ENCODE measurements at regions not wholly inside any gene's neighbourhood (a gene's known extent, or its start where the extent isn't known, plus 50 kb on each side); places are given as distances from the start of the nearest gene placed in this dataset.

DNA sequence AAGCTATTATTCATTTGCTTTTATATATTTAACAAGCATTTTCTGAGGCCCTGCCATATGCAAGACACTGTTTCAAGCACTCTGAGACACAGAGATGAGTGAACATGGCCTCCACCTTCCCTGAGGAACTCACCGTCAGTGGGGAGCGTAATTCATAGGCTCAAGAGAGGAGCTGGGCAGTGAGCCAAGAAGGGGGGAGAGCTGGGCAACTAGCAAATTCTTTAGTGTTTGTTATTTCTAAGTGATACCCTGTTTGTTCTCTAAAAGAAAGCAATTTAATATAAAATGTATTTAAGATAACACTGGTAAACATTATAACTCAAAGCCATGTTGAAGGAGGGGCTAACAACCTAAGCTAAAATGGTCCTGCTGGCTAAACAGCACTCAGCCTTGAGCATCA is 119.2 kb upstream of the NGF start:
- H4K8ac ChIP-seq (ENCODE audit: low read length), result no peak overlapping the region
- H3K18ac ChIP-seq (ENCODE audit: low read depth in 1 of 2, low read length in 2 of 2), result no peak overlapping the region
- H2BK120ac ChIP-seq (ENCODE audit: low read depth, low read length), result no peak overlapping the region
- H3K23ac ChIP-seq (ENCODE audit: low read length in 2 of 2), result no peak overlapping the region
- H2AFZ ChIP-seq (ENCODE audit: low read depth, low read length), result no peak overlapping the region
- H3K27ac ChIP-seq (ENCODE audit: low read length, poor library complexity, severe bottlenecking), result no peak overlapping the region
- H3K36me3 ChIP-seq (ENCODE audit: control insufficient read depth in 1 of 2, insufficient read depth in 2 of 2, low read depth in 1 of 2, low read length in 2 of 2), result no peaks in the 10 kb centered on the region
- H3K79me1 ChIP-seq (replicated peaks; ENCODE audit: low read length, poor library complexity, severe bottlenecking), result no peaks in the 10 kb centered on the region
- no peaks in the 10 kb centered on the region for H3K9me3 ChIP-seq (ENCODE audit: control insufficient read depth, low read length)
- no peaks in the 10 kb centered on the region for H3K27me3 ChIP-seq (ENCODE audit: control insufficient read depth in 1 of 2, insufficient read depth in 1 of 2, low read length in 2 of 2)
- no peak overlapping the region for H2BK5ac ChIP-seq (ENCODE audit: low read depth, low read length, poor library complexity, severe bottlenecking)
- no peak overlapping the region for H2AK5ac ChIP-seq (ENCODE audit: low read length, severe bottlenecking)
- no peak overlapping the region for H3K14ac ChIP-seq (ENCODE audit: low read length in 2 of 2)
- no peak overlapping the region for H3K4ac ChIP-seq (ENCODE audit: low read depth in 1 of 2, low read length in 2 of 2)
- no peak overlapping the region for H4K91ac ChIP-seq (ENCODE audit: low read length)
- no peak overlapping the region for H3K9ac ChIP-seq (ENCODE audit: low read length)
- no peak overlapping the region for H2BK15ac ChIP-seq (ENCODE audit: low read depth, poor library complexity, severe bottlenecking)
- peaks cover 5% of the 10 kb centered on the region for H3K4me1 ChIP-seq (ENCODE audit: control insufficient read depth, insufficient read depth, low read depth, low read length)
- H3K4me2 ChIP-seq (ENCODE audit: low read length, poor library complexity, severe bottlenecking), result no peak overlapping the region
- DNase-seq, result no peak
- H3K4me3 ChIP-seq (ENCODE audit: insufficient read depth in 1 of 2, low read depth in 1 of 2, low read length in 2 of 2), result no peak overlapping the region
- H2BK12ac ChIP-seq (ENCODE audit: low read length in 2 of 2), result no peak overlapping the region
- 54% methylated on average over 2 of the region's 2 CpGs for WGBS

DNA sequence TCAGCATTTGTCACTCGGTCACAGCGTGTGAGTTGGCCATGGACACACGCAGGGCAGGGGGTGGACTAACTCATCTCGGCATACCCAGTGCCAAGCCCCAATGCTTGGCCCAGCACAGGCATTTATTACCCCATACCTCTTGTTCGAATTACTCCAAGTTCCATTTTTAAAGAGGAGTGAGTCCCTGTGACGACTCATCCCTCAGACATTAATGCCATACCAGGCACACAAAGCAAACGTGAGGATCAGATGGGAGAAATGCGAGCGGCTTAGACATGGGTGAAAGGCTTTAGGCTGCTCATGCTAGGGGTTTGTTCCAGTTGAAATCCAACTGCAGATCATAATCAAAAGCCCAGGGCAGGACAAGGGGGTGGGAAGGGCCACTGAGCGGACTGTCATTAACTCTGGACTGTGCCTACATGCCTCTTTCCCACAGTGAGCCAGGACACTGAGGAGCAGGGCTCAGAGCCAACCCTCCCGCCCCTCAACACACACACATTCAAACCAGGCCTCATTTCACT is 118.5 kb upstream of the NGF start:
- no peaks in the 10 kb centered on the region for H3K27me3 ChIP-seq (ENCODE audit: control insufficient read depth in 1 of 2, insufficient read depth in 1 of 2, low read length in 2 of 2)
- H3K4me2 ChIP-seq (ENCODE audit: low read length, poor library complexity, severe bottlenecking), result no peak overlapping the region
- whole genome bisulfite sequencing, result 89% methylated on average over 10 of the region's 11 CpGs
- H2AK5ac ChIP-seq (ENCODE audit: low read length, severe bottlenecking), result no peak overlapping the region
- no peak overlapping the region for H3K9ac ChIP-seq (ENCODE audit: low read length)
- no peak for DNase-seq
- no peak overlapping the region for H2BK5ac ChIP-seq (ENCODE audit: low read depth, low read length, poor library complexity, severe bottlenecking)
- H3K36me3 ChIP-seq (ENCODE audit: control insufficient read depth in 1 of 2, insufficient read depth in 2 of 2, low read depth in 1 of 2, low read length in 2 of 2), result no peaks in the 10 kb centered on the region
- H3K9me3 ChIP-seq (ENCODE audit: control insufficient read depth, low read length), result no peaks in the 10 kb centered on the region
- H3K79me1 ChIP-seq (replicated peaks; ENCODE audit: low read length, poor library complexity, severe bottlenecking), result no peaks in the 10 kb centered on the region
- no peak overlapping the region for H3K4ac ChIP-seq (ENCODE audit: low read depth in 1 of 2, low read length in 2 of 2)
- H2BK12ac ChIP-seq (ENCODE audit: low read length in 2 of 2), result no peak overlapping the region
- H2AFZ ChIP-seq (ENCODE audit: low read depth, low read length), result no peak overlapping the region
- no peak overlapping the region for H3K4me3 ChIP-seq (ENCODE audit: insufficient read depth in 1 of 2, low read depth in 1 of 2, low read length in 2 of 2)
- no peak overlapping the region for H3K27ac ChIP-seq (ENCODE audit: low read length, poor library complexity, severe bottlenecking)
- peak overlapping the region in 1 of 2 experiments; percentile 80 for H3K14ac ChIP-seq (ENCODE audit: low read length in 2 of 2)
- no peak overlapping the region for H2BK120ac ChIP-seq (ENCODE audit: low read depth, low read length)
- H3K18ac ChIP-seq (ENCODE audit: low read depth in 1 of 2, low read length in 2 of 2), result no peak overlapping the region
- no peak overlapping the region for H4K8ac ChIP-seq (ENCODE audit: low read length)
- no peak overlapping the region for H2BK15ac ChIP-seq (ENCODE audit: low read depth, poor library complexity, severe bottlenecking)
- H3K23ac ChIP-seq (ENCODE audit: low read length in 2 of 2), result no peak overlapping the region
- H4K91ac ChIP-seq (ENCODE audit: low read length), result no peak overlapping the region
- peaks cover 5% of the 10 kb centered on the region for H3K4me1 ChIP-seq (ENCODE audit: control insufficient read depth, insufficient read depth, low read depth, low read length)

DNA sequence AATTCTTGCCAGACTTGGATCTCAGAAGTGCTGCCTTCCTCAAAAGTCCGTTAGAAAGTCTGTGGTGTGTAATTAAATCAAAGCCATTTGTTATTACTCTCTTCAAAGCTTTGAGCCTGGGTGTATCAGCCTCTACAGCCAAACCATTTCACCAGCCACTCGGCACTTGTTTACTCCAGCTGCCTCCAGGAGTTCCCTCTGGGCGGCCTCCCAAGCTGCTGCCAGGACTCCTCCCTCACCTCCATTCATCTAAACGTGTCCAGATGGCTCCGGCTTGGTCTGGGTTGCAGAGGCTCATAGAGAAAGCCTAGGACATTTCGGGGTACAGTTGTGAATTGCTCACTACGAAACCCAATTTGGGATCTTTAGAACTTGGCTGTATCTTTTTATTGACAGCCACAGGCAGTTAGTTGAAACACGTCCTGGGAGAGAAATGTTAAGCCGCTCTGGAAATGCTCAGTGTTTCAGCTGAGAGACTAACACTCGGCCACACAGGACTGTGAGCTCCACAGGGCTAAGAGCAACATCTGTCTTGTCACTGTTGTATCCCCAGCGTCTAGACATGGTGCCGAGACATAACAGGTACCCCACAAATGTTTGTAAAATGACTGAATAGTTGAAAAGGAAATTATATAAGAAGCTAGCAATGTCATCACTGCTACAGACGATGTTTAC is 116.9 kb upstream of the NGF start:
- H2AFZ ChIP-seq (ENCODE audit: low read depth, low read length), result no peak overlapping the region
- H2BK12ac ChIP-seq (ENCODE audit: low read length in 2 of 2), result no peak overlapping the region
- no peak overlapping the region for H3K4me2 ChIP-seq (ENCODE audit: low read length, poor library complexity, severe bottlenecking)
- H3K9me3 ChIP-seq (ENCODE audit: control insufficient read depth, low read length), result no peaks in the 10 kb centered on the region
- H3K4me1 ChIP-seq (ENCODE audit: control insufficient read depth, insufficient read depth, low read depth, low read length), result peaks cover 5% of the 10 kb centered on the region
- H2BK120ac ChIP-seq (ENCODE audit: low read depth, low read length), result no peak overlapping the region
- no peaks in the 10 kb centered on the region for H3K79me1 ChIP-seq (replicated peaks; ENCODE audit: low read length, poor library complexity, severe bottlenecking)
- no peak overlapping the region for H3K27ac ChIP-seq (ENCODE audit: low read length, poor library complexity, severe bottlenecking)
- DNase-seq, result no peak
- no peaks in the 10 kb centered on the region for H3K36me3 ChIP-seq (ENCODE audit: control insufficient read depth in 1 of 2, insufficient read depth in 2 of 2, low read depth in 1 of 2, low read length in 2 of 2)
- no peak overlapping the region for H3K9ac ChIP-seq (ENCODE audit: low read length)
- H3K14ac ChIP-seq (ENCODE audit: low read length in 2 of 2), result no peak overlapping the region
- 76% methylated on average over 11 of the region's 13 CpGs for WGBS
- H3K23ac ChIP-seq (ENCODE audit: low read length in 2 of 2), result no peak overlapping the region
- no peak overlapping the region for H2BK15ac ChIP-seq (ENCODE audit: low read depth, poor library complexity, severe bottlenecking)
- H3K4ac ChIP-seq (ENCODE audit: low read depth in 1 of 2, low read length in 2 of 2), result no peak overlapping the region
- H3K4me3 ChIP-seq (ENCODE audit: insufficient read depth in 1 of 2, low read depth in 1 of 2, low read length in 2 of 2), result no peak overlapping the region
- H3K18ac ChIP-seq (ENCODE audit: low read depth in 1 of 2, low read length in 2 of 2), result no peak overlapping the region
- H4K91ac ChIP-seq (ENCODE audit: low read length), result no peak overlapping the region
- no peak overlapping the region for H4K8ac ChIP-seq (ENCODE audit: low read length)
- H2BK5ac ChIP-seq (ENCODE audit: low read depth, low read length, poor library complexity, severe bottlenecking), result no peak overlapping the region
- no peak overlapping the region for H2AK5ac ChIP-seq (ENCODE audit: low read length, severe bottlenecking)
- no peaks in the 10 kb centered on the region for H3K27me3 ChIP-seq (ENCODE audit: control insufficient read depth in 1 of 2, insufficient read depth in 1 of 2, low read length in 2 of 2)

DNA sequence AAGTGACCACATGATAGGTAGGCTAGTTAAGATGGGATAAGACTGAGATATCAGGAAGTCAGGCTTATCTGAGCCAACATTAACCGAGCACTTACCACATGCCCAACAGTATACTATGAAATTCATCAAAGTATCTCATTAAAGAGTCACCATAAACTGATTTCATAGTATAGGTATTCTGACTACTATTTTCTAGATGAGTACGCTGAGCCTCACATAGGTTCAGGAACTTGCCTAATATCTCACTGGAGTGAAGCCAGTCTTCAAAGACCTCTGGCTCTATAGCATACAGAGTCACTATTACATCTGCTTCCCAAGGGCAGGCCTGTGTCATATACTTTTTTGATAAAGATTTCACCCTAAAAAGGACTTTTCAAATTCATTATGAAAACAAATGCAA is 115.6 kb upstream of the NGF start:
- Histone ChIP-seq H3K18ac (ENCODE audit: low read depth in 1 of 2, low read length in 2 of 2) (no peak overlapping the region), H4K8ac (ENCODE audit: low read length) (no peak overlapping the region), H2BK5ac (ENCODE audit: low read depth, low read length, poor library complexity, severe bottlenecking) (no peak overlapping the region), H3K27ac (ENCODE audit: low read length, poor library complexity, severe bottlenecking) (no peak overlapping the region), H3K4me1 (ENCODE audit: control insufficient read depth, insufficient read depth, low read depth, low read length) (peaks cover 5% of the 10 kb centered on the region), H3K9me3 (ENCODE audit: control insufficient read depth, low read length) (no peaks in the 10 kb centered on the region), H3K4me2 (ENCODE audit: low read length, poor library complexity, severe bottlenecking) (no peak overlapping the region), H2AK5ac (ENCODE audit: low read length, severe bottlenecking) (no peak overlapping the region), H3K23ac (ENCODE audit: low read length in 2 of 2) (no peak overlapping the region), H2BK15ac (ENCODE audit: low read depth, poor library complexity, severe bottlenecking) (no peak overlapping the region), H3K27me3 (ENCODE audit: control insufficient read depth in 1 of 2, insufficient read depth in 1 of 2, low read length in 2 of 2) (no peaks in the 10 kb centered on the region), H4K91ac (ENCODE audit: low read length) (no peak overlapping the region), H3K4ac (ENCODE audit: low read depth in 1 of 2, low read length in 2 of 2) (no peak overlapping the region), H3K4me3 (ENCODE audit: insufficient read depth in 1 of 2, low read depth in 1 of 2, low read length in 2 of 2) (no peak overlapping the region), H3K14ac (ENCODE audit: low read length in 2 of 2) (no peak overlapping the region), H2AFZ (ENCODE audit: low read depth, low read length) (no peak overlapping the region), H2BK12ac (ENCODE audit: low read length in 2 of 2) (no peak overlapping the region), H3K9ac (ENCODE audit: low read length) (no peak overlapping the region), H3K36me3 (ENCODE audit: control insufficient read depth in 1 of 2, insufficient read depth in 2 of 2, low read depth in 1 of 2, low read length in 2 of 2) (no peaks in the 10 kb centered on the region), H2BK120ac (ENCODE audit: low read depth, low read length) (no peak overlapping the region), H3K79me1 (replicated peaks; ENCODE audit: low read length, poor library complexity, severe bottlenecking) (no peaks in the 10 kb centered on the region)
- WGBS, result 100% methylated on average over 1 of the region's 2 CpGs
- DNase-seq, result no peak

All from mesenchymal stem cell (in vitro differentiated cells and primary cell).